ENCODE measurements at regions not wholly inside any gene's neighbourhood (a gene's known extent, or its start where the extent isn't known, plus 50 kb on each side); places are given as distances from the start of the nearest gene placed in this dataset.

GRCh38 chr14:104282332-104283196 is 144.2 kb downstream of the KIF26A start:
- no peak for TF ChIP-seq ZNF571 (tag by site-specific recombination; IDR thresholded peaks at IDR 0.05)
- no peak for TF ChIP-seq CTCF (tag by site-specific recombination; IDR thresholded peaks at IDR 0.05)
- TF ChIP-seq ZNF513 (tag by site-specific recombination; IDR thresholded peaks at IDR 0.05) = no peak
- TF ChIP-seq ZFP69B (tag by site-specific recombination; IDR thresholded peaks at IDR 0.05) = no peak
- no peak for TF ChIP-seq ZNF660 (tag by site-specific recombination; IDR thresholded peaks at IDR 0.05)
- no peak for TF ChIP-seq ZNF121 (tag by site-specific recombination; IDR thresholded peaks at IDR 0.05)
- TF ChIP-seq ZNF311 (tag by site-specific recombination; IDR thresholded peaks at IDR 0.05; ENCODE audit: borderline replicate concordance) = no peak
- no peak for TF ChIP-seq GLIS2 (tag by site-specific recombination; IDR thresholded peaks at IDR 0.05)
- TF ChIP-seq TCF7L2 (IDR thresholded peaks at IDR 0.05; ENCODE audit: borderline replicate concordance, low read depth, low read length) = no peak
- TF ChIP-seq ZNF514 (tag by site-specific recombination; IDR thresholded peaks at IDR 0.05) = no peak
- TF ChIP-seq ZNF530 (tag by site-specific recombination; IDR thresholded peaks at IDR 0.05; ENCODE audit: low read depth) = no peak
- TF ChIP-seq MYNN (tag by site-specific recombination; IDR thresholded peaks at IDR 0.05; ENCODE audit: borderline replicate concordance) = no peak
- TF ChIP-seq ZNF184 (tag by site-specific recombination; IDR thresholded peaks at IDR 0.05) = no peak
- TF ChIP-seq ZNF174 (tag by site-specific recombination; IDR thresholded peaks at IDR 0.05) = no peak

Measured in HEK293 (cell line).